Stimulated activated CD8-positive, alpha-beta memory T cell treated with anti-CD3 and anti-CD28 coated beads, Interleukin-15, amount 100 ng/mL, for 4 hours (primary cell): ENCODE measurements at regions not wholly inside any gene's neighbourhood (a gene's known extent, or its start where the extent isn't known, plus 50 kb on each side); places are given as distances from the start of the nearest gene placed in this dataset.

ENCODE experiments used
- DNase-seq, 2 donors: peaks; one replicate each; pipeline ENCODE4 v3.0.0-alpha.2; 2020; ENCODE audit warnings: low read depth in 2 of 2

DNA sequence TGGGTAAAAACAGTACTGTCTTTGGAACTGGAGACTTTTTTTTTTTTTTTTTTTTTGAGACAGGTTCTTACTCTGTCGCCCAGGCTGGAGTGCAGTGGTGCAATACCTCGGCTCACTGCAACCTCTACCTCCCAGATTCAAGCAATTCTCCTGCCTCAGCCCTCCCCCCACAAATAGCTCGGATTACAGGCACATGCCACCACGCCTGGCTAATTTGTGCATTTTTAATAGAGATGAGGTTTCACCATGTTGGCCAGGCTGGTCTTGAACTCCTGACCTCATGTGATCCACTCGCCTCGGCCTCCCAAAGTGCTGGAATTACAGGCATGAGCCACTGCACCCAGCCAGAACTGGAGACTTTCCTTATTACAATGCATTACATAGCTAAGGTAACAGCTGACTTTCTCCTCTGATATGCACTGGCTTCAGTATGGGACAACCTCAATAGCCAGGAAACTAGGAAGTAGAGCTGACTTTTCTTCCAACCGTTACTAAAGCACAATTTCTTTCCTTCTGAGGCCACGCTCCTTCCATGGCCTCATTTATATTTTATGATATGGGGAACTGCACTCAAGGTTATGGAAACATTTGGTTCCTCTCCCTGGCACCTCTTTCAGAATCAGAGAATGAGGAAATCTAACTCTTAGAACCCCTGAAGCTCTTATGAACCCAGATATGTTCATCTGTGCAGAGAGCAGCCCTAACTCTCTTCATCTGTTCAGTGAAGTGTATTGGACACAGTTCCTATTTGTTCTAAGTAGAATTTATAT is 53.5 kb upstream of the FAM9B start:
- DNase-seq = no peak

DNA sequence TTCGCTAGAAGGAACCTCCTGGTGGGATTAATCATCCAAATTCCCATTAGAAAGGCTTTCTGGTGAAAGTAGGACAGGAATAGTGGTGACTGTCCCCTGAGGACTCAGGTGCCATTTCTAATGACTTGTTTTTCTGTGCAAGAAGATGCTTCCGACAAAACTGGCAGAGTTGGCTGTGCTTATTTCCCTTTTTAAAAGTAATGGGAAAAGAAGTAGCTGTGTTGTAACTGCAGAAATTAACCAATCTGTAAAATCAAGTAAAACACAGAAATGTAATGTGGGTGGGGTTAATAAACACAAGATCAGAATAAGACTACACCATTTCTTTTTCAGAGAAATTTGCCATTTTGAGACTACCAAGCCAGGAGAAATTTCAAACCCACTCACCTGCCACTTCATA is 55.0 kb upstream of the FAM9B start:
- DNase-seq = no peak

DNA sequence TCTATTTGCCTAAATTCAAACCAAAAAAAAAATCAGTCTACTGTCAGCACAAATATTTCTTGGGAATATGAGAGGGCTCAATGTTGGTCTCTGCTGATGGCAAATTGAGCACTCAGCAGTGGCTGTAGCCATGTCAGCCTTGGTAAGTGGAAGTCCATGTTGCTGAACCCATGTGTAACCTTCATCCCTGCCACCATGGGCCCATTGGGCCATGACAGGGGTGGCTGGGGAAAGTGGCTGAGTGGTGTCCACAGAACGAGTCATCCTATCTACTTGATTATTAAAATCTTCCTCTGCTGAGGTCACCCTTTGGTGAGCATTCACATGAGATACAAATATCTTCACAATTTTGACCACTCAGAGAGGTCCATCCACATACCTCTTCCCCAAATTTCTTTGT is 56.8 kb upstream of the FAM9B start:
- no peak for DNase-seq

DNA sequence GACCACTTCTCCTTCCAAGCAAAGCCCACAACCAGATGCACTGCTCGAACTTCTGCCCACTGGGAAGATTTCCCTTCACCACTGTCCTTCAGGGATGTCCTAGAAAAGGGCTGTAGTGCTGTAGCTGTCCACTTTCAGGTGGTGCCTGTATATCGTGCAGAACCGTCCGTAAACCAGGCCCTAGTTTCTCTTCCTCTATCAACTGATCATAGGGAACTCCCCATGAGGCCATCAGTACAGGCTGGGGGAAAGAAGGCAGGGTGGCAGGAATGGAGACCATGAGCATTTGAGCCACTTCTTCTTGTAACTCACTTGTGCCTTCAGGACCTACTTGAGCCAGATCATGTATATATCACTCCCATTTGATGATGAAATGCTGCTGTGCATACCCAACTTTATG is 57.3 kb upstream of the FAM9B start:
- DNase-seq = no peak

DNA sequence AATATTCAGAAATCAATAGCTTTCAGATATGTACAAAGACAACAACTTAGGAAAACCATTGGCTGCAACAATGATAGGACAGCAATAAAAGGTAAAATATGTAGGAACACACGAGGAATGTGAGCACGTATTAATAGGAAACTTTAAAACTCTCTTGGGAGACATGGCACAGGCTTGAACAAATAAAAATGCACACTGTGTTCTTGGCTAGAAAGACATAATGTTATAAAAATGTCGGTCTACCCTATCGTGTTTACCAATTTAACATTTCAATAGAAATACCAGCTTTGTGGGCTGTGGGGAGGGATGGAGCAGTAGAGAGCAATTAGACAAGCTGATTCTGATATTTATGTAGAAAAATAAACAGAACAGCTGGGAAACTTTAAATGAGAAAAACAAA is 69.0 kb upstream of the FAM9B start:
- DNase-seq = no peak

DNA sequence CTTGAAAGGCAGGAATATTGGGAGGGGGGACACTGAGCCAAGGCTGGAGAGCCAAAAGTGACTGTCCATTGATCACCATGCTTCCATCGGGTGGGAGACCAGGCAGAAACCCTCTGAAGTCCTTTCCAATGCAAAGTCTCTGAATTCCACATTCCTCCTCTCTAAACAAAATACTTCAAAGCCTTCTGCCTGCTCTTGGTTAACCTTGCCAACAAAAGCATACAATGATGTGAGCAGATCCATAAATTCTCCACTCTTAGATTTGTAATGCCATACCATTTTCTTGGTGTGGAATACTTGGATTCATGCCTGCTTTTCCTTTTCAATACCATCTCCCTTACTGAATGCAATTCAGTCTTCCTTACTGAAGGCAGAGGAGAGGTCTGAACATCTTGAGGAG is 74.1 kb upstream of the FAM9B start:
- DNase-seq = no peak

DNA sequence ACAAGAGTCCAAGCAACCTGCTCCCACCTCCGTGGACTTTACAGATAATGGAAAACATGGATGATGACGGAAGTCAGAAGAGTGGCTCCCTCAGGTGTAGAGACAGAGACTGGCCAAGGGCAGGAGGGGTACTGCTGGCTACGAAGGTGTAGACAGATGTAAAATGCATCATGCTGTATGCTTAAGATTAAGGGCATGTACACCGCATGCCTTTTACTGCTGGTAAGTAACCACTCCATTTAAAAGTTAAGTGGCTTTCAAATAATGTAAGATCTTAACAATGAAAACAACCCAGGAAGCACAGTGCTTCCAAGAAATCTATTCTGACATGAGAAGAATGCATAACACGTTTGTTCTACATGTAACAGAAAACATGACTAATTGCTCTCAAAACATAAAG is 76.9 kb upstream of the FAM9B start:
- no peak for DNase-seq

DNA sequence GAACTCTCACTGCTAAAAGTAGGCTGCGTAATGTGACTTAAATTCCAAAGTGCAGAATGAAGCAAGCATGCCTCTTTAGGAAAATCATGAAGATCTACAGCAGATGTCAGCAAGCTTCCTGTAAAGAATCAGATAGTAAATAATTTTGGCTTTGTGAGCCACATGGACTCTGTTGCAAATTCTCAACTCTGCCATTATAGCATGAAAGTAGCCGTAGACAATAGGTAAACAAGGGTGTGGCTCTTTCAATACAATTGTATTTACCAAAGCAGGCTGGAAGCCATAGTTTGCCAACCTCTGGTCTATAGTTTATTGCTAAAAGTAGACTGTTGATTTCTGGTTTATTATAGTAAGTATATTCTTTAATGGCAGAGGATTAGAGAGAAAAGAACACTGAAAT is 80.3 kb upstream of the FAM9B start:
- DNase-seq = no peak

DNA sequence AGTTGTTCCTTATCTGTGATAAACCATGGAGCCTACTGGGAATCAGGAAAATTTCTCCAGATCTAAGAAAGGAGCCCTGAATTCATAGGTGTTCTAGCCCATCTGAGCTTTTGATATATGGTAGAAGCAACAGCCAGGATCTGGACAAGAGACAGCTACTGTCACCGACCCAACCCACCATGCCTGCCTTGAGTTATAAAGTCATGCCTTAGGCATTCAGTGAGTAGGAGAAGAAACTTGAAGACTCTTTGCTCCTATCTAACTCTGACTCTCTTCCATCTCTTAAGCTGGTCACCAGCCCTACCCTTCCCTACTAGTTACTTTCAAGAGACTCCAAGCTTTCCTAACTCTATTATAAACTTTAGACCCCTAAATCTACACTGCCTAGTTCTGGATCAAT is 83.9 kb upstream of the FAM9B start:
- no peak for DNase-seq

DNA sequence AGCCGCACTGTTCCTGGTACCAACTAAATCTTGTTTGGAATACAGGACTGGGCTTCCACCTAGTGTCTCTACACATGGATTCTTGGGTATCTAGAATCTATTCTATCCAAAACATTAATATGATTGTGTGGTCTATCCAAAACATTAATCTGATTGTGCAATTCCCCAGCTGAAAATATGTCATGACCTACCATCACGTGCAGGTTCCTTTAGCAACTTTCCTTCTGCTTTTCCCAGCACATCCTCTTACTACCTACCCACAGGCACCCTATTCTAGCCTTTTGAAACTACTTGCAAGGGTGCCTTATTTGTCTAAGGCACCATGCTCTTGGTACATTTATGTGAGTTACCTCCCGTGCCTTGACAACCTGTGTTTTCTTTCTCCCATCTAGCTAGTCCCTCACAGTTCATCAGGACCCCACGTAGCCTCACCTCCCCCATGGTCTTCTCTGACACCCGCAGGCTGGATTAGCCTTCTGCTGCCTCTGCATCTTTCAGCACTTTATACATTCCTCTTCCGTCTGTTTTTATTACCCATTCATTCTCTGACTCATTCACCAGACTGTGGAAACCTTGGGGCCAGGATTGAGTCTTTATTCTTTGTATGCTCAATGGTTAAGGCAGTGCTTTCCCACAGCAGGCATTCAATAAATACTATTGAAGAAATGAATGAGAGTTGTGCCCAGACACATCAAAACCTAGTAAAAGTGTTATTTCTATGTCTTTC is 88.8 kb upstream of the FAM9B start:
- no peak for DNase-seq

DNA sequence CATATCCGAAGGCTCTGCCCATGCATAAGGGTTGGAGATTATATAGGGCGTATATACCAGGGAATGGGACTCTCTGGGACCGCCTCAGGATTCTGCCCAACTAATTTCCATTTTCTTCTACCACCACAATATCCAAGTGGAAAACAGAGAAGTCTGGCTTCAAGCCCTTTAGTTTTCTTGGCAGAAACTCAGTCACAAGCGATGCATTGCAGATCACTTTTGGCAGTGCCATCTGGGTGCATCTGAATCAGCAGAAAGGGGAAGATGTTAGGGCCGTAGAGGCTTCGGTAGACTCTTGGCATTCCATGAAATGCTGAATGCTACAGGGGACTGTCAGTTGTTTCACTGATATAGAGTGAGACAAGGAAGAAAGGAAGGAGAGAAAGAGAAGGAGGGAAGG is 94.1 kb upstream of the FAM9B start:
- DNase-seq = no peak

DNA sequence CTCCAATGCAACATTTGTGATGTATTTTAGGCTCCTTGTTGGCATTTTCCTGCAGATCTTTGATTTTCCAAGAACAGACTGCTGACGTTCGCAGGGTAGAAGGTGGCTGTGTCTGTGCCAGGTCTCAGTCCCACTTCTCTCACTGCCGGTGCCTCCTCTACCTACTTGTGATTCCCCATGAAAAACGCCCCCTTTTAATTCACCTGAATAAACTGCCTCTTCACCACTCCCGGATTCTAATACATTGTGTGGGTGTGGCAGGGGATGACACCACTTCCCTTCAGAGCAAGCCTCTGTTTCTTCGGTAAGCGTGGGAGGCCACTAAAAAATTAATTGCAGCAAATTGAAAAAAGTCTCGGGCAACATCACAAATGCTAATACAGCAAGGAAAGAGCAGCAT is 96.1 kb upstream of the FAM9B start:
- DNase-seq = no peak

DNA sequence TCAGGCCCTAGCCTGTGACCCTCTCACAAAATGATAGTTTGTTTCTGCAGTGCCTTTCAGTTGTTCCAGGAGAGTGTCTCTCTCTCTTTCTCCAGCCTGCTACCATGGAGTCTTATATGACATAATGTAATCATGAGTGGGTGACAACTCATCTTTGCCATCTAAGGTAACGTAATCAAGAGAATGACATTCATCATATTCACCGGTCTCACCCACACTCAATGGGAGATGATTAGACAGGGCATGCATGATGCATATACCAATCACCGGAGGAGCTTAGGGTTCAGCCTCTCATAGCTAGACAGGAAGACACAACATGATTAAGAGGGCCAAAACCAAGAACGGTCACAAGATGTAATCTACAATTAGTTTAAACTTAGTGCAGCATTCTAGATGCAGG is 97.1 kb upstream of the FAM9B start:
- no peak for DNase-seq

DNA sequence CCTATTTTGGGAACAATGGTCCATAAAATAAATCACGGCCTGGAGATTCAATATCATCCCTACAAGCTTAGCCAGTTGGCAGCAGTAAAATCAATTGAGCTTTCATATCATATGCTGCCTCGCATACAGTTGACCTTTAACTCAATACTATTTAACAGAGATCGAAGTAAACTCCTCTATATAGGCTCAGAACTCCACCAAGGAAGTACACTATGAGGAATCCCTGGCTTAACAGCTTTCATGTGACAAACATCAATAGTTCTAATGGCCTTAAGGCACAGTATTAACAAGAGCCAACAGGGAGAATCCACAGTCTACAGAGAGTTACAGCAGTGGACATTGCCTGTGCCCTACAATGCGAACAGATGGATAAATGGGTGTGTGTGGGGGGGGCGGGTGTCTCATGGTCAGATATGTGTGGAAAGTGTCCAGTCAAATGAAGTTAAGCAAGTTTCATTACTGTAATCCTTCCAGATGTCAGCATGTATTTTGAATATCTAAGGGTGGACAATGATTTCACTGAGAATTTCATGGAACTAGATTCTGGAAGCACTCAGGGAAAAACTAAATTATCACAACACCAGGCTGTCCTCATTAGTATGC is 98.2 kb upstream of the FAM9B start:
- no peak for DNase-seq

DNA sequence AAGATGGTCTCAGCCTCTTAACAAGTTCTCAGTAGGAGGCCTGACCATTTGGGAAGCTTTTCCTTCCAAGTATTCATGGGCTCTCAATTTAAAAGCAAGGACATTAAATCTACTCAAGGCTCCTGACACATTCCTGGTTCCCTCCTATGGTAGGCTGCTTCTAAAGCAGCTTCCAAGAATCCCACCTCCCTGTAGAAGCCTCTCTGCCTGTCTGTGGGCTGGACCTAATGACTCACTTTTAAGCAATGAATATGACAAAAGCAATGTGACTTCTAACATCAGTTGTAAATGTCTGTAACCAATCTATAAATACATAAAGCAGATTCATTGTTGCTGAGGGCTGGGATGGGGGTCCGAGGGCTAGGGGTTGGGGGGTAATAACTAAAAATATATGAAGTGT is 99.5 kb upstream of the FAM9B start:
- no peak for DNase-seq

DNA sequence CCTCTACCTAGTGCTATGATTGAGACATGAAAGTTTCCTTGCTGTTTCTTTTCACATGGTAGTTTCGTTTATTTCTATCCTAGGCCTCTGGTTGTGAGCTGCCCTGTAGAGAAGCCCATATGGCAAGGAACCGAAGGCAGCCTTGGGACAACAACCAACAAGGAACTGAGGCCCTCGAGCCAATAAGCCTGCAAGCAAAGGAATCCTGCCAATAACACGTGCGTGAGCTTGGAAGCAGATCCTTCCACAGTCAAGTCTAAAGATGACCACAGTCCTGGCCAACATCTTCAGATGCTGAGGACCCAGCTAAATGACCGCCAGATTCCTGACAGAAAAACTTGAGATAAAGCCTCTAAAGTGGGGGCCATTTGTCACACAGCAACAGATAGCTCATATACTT is 100.4 kb upstream of the FAM9B start:
- no peak for DNase-seq

DNA sequence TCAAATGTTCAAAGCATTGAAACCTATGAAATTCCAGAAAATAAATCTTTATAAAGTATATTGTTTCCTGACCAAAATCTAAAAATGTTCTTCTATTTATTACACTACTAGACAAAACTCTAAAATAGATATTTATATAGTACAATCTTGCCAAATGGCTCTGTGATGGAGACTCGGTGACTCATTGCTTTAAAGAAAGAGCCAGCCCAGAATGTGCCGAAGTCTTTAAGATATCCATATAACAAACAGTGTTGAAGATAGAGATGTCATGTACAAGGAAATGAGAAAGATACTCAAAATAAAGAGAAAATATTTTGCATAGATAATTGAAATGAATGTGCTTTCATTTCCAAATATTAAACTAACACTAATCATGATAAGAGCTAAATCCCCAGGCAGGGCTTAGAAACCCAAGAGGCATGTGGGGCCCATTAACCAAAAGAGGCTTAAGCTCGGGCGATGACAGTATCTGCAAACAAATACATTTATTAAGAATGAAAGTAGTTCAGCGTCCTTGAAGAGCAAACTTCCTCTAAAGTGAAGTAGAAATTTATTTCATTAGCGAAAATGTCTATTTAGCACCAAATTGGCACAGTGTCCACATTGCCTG is 102.1 kb upstream of the FAM9B start:
- no peak for DNase-seq

DNA sequence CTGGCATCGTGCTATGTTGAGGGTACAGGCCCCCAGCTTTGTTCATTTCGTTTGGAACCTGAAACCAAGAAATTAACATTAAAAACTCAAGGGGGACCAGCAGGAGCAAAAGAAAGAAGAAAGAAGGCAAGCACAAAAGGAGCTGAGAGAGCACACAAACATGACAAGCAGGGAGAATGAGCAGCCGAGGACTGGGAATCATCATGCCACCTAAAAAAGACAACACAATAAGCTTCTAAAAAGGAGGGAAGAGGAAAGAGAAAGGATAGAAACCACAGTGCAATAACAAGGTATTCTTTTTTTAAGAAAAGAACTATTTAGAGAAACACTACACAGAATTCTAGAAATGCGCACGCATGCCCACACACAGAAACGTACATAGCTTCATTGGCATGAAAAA is 103.2 kb upstream of the FAM9B start:
- no peak for DNase-seq

DNA sequence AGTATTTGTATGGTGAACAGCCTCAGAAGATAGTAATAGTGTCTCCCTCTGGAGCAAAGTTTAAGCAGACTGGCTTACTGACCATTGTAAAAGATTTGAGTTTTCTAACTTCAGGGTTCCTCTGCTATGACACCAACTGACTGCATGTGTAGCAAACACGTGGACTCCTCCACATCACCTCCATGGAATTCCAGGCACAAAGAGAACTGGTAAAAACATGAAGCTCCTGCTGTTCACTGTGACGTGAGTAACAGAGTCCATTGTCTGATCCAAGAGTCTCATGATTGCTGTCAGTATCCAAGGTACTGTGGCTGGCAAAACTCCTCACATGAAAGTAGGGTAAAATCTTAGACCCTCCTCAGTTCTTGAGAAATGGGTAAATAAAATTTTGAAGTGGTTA is 107.6 kb upstream of the FAM9B start:
- no peak for DNase-seq

DNA sequence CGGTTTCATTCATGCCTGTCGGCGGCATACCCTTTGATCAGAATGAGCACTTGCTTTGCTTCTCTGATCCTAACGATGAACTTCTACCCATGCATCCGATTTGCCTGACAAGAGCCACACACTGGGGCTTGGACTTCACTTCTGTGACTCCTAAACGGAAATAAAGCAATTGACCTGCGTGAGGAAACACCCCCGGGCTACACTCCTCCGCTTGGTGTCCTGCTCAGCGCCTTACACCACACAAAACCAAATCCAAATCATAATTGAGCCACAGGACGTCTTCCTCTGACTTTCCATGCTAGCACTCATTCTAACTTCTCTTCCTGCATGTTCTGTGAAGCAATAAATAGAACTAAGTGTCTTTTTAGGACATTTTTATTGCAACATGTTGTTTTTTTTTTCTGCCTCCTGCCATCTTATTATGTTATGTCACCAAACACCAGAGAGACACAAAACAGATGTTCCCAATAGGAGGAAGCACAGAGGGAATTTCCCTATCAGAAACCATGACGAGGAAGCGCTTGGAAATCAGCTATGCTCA is 110.8 kb upstream of the FAM9B start:
- no peak for DNase-seq

DNA sequence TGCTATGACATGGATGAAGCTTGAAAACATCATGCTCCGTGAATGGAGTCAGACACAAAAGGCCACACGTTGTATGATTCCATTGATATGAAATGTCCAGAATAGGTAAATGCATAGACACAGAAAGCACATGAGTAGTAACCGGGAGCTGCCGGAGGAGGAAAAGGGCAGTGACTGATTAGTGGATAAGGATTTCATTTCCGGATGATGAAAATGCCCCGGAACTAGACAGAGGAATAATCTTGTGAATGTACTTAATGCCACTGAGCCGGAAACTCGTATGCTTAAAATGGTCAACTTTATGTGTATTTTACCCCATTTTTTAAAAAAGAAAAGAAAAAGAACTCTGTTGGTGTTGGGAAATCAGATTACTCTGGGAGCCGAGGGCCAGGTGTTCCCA is 112.7 kb upstream of the FAM9B start:
- DNase-seq = no peak

DNA sequence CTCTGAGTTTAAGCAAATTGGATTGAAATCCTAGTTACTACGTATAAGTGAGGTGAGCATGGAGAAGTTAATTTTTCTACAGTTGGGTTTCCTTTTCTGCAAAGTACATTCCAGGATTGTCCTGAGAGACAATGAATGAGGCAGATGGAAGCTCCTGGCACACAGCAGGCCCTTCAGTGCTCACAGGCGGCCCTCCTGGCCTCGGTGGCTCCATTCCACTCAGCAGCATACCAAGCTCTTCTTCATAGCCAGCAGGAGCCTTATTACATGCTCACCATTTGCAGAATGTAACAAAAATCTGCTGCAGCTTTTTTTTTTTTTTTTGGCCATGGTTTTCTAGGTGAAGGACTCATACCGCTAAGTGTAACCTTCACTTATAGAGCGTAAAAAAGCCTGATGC is 113.2 kb upstream of the FAM9B start:
- DNase-seq = no peak

DNA sequence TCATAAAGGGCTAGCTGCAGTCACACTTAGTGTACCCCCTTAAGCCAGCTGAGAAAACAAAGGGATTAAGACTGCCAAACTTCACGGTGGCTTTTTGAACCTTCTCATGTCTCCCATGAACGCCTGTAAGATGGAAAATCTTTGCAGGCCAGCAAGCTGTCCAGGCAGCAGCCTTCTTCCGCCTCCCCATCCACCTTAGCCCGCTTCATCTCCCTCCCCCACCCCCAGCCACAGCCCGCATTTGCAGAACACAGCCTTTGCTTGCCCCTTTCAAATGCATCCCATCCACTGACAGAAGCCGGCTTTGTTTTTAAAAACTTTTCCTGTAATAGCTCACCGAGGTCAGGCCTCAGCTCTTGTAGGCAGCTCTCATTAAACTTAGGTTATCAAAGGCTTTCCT is 113.8 kb upstream of the FAM9B start:
- DNase-seq = no peak
